HG03066 (cell line): ENCODE measurements at regions not wholly inside any gene's neighbourhood (a gene's known extent, or its start where the extent isn't known, plus 50 kb on each side); places are given as distances from the start of the nearest gene placed in this dataset.

ENCODE experiments used
- ATAC-seq: cut with Tn5 transposase; IDR thresholded peaks from one replicate; pipeline ENCODE4 v1.9.1; 2021; ENCODE audit warnings: low read depth; ENCODE audit not compliant: unreplicated experiment

DNA sequence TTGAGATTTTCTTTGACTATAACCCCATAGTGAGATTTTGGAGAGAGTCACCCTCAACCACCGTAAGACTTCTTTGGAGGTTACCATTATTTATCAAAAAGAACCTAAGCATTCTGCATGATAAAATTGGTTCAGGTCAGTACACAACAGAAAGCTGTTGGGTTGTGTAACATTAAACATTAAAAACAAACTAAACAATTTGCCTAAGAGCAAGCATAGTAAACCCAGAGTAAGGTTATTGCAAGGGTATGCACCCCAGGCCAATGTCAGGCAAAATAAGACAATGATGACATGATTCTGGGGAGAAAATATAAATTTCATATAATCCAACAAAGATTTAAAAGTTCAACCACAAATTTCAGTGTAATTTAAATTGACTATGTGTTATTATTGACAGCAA is 472.4 kb downstream of the SH2D1A start:
- no peak for ATAC-seq

DNA sequence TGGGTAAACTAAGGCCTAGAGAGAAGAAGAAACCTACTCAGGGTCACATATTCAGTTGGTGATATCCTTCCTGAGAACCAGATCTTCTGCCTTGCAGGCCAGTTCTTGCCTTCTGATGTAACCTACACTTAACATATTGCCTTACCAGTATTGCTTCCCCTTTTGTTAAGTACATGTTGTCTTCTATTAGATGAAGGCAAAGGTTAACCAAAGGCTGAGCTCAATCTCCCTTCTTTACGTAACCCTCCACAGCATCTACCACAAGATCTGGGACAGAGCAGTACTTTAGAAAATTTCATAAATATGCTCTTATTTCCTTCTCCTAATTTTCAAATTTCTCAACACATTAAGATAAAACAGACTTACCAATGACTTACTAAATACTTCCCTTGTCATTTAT is 474.4 kb downstream of the SH2D1A start:
- no peak for ATAC-seq

DNA sequence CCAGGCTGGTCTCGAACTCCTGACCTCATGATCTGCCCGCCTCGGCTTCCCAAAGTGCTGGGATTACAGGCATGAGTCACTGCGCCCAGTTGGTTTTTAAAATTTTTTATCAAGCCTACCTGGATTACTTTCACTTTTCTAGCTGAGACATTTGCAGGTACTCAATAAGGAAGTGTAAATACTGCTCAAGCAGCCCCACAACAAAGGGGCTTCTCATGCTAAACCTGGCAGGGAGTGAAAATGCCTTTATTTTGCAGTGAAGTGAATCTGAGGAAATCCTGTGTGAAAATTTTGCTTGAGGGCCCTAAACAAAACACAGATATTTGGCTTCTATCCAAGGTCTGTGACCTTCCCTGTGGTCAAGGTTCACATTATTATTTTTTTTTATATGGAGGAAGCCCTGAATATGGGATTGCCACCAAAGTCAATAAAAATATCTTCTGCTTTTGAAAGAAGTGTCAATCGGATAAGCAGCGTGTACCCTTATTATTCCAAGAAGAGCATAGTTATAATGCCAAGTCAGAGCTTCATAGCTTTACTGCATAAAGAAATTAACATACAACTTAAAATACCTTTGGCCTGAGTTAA is 481.0 kb downstream of the SH2D1A start:
- ATAC-seq: no peak

DNA sequence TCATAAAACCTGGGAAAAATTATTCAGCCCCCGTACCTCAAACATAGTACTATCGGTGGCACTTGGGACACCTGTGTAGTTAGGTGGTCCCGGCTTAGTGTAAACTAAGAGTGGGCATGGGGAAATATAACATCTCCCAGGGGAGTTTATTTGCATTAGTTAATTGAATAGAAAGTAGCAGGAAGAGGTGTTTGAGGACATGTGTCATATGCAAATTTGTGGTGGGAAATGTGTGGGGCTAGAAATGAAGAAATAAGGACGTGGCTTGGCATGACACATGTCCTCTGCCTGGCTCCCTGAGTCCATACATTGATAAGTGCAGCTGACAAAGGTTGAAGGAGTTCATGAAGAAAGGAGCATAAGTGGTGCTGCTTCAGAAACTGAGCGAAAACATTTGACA is 483.6 kb downstream of the SH2D1A start:
- no peak for ATAC-seq

DNA sequence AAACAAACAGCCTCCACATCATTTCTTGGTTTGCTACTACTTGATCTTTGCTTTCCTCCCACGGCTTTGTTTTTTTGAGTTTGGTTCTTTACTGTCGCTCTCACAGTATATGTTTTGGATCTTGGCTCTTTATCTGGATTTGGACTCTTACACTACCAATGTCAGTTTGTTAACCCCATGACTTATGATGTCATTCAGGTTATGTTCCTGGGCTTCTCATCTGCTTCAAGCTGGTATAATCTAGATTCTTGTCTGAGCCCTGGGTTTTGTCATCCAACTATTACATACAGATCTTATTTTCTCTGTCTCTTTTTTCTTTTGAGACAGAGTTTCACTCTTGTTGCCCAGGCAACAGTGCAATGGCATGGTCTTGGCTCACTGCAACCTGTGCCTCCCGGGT is 482.9 kb upstream of the TEX13C start:
- no peak for ATAC-seq

DNA sequence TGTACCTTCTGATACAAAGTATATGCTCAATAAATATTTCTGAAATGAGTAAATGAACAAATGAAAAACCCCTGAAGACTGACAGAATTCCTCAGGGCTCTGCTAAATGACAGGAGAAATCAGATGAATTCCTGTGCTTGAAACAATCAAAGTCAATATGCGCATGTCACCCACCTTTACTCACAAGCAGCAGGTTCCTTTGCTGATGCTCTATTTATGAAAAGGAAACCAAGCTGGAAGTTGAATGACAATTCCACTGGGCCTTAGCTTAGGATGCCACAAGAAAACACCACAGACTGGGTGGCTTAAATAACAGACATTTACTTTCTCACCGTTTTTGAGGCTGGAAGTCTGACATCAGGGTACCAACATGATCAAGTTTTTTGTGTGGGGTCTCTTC is 477.5 kb upstream of the TEX13C start:
- ATAC-seq: no peak

DNA sequence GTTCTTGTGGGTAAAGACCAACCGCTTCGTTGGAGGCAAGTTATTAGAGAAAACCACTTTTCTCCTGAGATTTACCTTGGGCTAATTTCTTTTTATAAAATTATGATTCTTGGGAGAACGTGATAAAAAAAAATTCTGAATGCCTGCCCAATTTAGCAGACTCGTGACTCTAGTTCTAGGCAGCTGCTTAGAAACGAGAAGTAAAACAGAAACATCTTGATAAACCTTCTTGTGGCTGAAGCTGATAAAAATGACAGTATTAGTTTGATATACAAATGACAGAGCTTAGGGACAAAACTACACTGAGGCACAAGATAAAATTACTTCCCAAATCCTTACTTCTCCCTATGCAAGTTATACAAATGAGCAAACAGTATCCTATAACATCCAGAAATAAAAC is 458.9 kb upstream of the TEX13C start:
- no peak for ATAC-seq

DNA sequence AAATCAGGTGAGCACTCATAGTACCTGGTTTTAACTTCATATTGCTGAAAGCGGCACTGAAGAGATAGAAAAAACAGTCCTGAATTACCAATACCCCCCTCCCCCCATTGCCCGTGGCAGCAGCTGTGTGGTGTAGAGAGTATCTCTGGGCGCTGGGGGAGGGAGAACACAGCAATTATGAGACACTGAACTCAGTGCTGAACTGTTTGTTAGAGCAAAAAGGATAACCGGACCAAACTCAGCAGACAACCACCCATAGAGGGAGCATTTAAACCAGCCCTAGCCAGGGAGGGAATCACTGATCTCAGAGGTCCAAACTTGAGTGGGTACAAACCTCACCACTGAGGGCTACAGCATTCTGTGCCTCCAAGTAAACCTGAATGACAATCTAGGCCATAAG is 457.4 kb upstream of the TEX13C start:
- ATAC-seq: no peak

DNA sequence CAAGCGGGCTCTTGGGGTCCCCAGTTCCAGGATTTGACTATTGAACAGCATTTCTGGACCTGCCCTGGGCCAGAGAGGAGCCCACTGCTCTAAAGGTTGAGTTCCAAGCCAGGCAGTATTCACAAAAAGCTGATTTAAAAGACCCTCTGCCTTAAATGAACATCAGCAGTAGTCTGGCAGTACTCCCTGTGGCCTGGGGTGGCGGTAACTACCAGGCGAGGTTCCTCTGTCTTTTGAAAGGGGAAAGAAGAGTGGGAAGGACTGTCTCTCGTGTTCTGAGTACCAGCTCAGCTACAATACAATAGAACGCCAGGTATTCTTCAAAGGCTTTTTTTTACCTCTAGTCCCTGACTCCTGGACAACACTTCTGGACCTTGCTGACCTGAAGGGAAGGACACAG is 456.4 kb upstream of the TEX13C start:
- no peak for ATAC-seq

DNA sequence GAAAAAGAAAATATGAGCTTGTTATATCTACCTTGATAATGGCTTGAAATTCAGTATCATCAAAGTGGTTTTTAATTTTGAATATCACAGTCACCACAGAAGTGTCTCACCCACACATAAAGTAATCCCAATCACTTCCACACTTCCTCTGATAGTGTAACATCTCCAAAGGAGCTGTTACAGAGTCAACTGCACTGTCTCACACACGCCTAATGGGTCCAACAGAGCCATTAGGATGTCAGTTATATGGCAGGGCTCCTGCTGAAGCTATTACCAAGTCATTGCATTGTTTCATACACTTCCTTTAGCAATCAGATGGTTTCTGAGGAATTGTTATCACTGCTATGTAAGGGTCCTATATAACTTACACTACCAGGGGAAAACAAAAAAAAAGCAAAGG is 432.1 kb upstream of the TEX13C start:
- ATAC-seq: no peak

DNA sequence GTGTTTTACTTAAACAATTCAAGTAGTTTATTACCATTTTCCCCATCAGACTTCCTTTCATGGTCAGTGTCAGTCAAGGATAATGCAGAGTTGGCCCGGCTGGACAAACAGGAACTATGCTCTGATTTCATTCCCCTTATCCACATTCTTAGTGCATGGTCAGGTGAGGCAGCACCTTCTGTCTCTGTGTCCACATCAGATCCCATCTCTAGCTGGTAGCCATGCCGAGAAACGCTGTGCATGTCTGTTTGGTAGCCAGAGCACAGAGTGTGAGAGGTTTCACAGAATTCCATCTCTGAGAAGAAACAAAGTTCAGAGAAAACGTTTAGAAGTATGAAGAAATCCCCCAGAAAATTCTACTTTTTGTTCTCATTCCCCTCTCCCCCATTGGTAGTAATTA is 423.7 kb upstream of the TEX13C start:
- no peak for ATAC-seq

DNA sequence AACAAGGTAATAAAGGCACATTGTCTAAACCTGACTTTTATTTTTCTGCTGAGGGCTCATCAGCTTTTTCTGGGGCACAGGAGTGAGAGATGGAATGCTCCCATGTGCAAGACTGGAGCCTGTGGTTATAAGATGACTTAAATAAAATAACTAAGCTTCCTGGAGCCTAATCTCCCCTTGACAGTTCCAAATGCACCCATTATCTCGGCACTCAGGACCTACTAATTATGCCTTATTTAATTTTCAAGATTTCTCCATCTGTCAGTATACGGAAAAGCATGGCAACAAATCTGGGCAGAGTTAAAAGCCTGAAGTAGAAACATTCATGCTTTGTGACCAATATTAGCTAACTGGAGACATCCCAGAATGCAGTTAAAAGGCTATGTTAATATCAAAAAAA is 416.7 kb upstream of the TEX13C start:
- ATAC-seq: no peak

DNA sequence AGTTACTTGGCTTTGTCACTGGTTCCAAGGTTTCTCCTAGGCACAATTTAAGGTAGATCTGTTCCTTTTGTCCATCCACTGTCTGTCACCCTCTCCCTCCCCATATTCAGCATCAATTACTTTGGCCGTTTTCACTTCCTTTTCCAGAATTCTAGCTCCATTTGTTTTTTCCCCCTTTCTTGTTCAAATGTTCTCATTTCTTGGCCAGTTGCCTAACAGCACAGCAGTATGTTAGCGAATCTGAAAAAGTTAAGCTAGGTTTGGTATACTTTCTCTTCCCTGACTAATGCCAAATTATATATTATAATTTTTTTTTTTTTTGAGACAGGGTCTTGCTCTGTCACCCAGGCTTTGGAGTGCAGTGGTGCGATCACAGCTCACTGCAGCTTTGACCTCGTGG is 409.1 kb upstream of the TEX13C start:
- ATAC-seq: no peak

DNA sequence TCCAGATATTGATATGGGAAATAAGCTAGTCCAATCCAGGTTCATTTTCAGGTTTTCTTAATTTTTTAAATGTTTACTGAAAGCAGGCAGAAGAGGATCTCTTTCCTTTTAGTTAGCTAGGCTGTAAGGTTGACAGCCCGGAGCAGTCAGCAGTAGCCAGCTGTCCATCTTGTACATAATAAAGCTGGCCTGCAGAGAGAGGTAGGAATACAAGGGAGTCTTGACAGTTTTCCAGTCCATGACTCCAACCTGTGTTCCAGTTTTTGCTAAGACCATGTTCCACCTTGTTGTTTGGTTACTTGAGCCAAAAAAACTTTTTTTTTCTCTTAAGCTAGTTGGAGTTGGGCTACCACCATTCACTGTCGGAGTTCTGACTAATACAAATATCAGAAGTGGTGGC is 402.7 kb upstream of the TEX13C start:
- no peak for ATAC-seq

DNA sequence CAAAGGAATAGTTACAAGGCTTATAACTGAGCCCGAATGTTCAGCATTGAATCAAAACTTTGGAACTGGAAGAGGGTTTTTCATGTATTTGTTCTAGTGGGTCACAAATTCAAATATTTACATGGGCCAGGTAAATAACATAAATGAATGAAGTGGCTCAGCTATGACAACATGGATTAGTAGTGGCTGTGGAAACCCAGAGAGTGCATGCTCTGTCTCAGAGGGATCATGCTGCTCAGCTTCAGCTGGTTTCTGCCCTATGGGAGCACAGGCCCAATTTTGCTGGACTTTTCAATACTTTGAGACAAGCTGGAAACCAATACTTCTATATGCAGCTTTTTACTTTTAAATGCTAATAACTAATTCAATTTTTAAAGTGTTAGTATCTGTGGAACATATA is 394.0 kb upstream of the TEX13C start:
- ATAC-seq: no peak

DNA sequence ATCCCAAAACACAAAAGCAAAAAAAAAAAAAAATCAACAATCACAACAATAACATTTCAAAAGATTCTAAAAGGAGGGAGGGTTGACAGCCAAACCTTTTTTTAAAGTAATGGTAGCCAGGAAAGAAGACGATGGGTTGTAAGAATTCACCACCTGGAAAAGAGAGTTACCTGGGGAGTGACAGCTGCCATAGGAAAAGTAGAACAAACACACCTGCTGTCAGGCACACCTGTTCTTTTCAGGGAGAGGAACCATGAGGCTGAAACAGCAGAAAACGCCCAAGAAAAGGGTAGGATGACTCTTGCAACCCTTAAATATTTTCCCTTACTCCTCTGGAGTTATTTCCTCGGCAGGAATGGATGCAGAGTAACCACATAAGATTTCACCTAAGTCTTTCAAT is 388.4 kb upstream of the TEX13C start:
- ATAC-seq: no peak

DNA sequence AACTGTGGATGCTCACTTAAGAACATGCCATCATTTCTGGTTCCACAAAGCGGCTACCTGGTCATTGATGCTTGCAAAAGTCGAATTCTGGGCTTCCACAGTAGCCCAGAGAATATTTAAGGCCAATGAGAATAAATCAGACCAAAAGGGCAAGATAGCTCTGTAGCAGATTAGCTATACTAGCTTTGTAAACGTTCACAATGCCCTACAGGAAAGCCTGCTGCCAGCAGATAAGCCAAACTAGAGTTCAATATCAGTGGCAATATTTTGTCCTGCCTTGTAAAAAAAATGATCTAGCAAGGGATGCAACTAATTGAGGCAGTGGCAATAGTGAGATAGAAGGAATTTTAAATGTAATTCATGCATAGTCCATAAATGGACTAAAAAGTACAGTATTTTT is 387.7 kb upstream of the TEX13C start:
- ATAC-seq: no peak

DNA sequence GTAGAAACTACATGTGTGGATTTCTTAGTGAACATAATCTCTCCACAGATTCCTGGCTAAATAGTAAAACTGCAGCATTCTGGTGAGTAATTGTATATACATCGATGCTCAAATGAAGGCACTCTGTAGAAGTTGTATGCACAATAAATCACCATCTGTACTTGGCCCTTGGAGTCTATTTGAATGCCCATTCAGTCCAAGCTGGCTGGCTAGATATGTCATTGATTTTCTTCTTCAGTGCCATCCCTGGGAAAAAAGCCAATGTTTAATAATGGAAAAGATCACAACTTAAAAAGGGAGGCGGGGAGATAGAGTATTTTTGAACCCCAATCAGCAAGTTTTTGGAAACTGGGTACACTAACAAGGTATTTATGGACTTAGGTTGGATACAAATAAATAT is 381.0 kb upstream of the TEX13C start:
- ATAC-seq: no peak

DNA sequence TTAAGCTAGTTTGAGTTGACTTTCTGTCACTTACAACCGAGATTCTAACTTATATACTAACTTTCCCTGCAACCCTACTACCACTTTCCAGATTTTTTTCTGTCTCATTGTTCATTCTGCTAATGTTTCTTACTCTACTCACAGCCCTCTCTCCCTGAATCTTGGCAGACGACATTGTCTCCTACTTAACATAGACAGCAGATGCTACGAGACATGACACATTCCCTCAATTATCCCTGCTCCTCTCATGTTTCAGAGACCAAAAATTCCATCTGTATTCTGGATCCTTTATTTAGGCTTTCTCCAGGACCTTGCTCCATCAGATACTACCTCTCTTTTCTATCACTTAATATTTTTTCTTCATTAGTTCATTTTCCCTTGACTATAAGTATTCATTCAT is 379.1 kb upstream of the TEX13C start:
- no peak for ATAC-seq

DNA sequence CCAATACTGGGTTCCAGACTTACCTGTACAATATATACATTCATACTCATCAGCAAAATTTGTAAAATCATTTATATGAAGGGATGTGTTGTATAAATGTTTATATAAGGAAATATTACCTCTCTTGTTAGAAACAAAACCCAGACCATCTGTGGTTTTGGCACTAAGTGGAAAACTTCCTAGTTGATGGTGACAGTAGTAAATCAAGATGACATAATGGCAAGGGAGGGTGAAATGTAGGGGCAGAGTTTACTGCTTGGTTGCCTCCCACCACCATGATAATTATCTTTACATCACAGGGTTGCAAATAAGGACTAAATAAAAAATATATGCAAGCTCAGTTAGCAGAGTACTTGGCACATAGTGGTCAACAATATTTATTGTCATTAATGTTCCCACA is 365.3 kb upstream of the TEX13C start:
- ATAC-seq: no peak

DNA sequence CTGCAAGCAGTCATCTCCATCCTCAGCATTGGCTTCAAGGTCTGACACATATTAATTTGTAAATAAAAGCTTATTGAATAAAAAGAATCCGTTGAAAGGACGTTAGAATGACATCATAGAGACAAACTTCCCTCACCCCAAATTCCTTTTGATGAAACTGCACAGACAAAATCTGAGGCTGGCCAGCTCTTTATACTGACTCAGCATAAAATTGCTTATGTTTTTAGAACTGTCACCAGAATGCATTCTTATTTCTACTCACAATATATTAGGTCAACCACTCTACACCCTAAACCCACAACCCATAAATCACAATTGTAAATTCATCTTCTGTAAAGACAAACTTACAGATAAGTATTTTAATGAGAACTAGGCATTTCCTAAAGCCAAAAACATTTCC is 359.2 kb upstream of the TEX13C start:
- no peak for ATAC-seq

DNA sequence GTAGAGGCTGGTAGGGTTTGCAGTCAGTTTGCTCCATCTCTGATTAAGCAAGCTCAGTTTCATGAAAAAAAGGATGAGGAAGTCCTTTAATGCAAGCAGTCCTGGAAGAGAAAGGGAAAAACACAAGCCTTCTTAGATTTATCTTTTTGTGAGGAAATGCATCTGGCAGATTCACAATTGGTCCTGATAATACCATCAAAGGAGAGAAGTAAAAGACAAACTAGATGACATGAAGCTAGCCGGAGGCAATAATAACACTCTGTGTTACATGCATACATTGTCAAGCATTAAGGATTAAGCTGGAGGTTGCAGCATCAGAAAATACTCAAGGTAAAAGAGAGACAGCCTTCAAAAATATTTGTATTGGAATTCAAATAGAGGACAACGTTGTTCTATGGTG is 356.0 kb upstream of the TEX13C start, which contains the start of gene TENM1:
TSS of gene TENM1 (minus strand) at position 101 of the 400 bp plus-strand sequence.
- no peak for ATAC-seq

DNA sequence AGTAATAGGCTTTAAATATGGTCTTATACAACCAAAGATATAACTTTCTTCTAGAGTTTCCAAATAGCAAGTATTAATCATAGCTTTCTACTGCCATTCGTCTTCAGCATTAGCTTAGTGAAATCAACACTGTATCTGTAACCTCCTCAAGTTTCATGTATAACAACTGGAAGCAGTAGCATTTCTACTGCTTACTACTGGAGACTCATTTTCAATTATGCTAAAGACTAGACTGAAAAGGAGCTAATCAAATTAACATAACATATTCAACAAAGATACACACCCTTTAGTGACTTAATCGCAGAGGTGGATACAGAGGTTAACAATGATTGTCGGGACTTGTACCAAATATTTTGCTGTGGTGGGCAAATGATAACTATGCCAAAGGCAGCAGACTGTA is 344.2 kb upstream of the TEX13C start:
- no peak for ATAC-seq
